GM12865 (cell line): ENCODE measurements at regions not wholly inside any gene's neighbourhood (a gene's known extent, or its start where the extent isn't known, plus 50 kb on each side); places are given as distances from the start of the nearest gene placed in this dataset.

Experiments
- DNase-seq: peaks from one replicate; pipeline ENCODE4 v3.0.0; 2010; ENCODE audit warnings: low read depth
- H3K4me3 ChIP-seq: 2 replicates; pipeline ENCODE4 v1.5.1; 2011; ENCODE audit warnings: mild to moderate bottlenecking, low read depth, low read length, control low read depth
- CTCF ChIP-seq: IDR thresholded peaks from 2 replicates; pipeline ENCODE4 v1.5.1; 2011; ENCODE audit warnings: low read length, control low read depth, low read depth, inconsistent platforms; ENCODE audit not compliant: insufficient read depth; ENCODE audit errors: missing control alignments

DNA sequence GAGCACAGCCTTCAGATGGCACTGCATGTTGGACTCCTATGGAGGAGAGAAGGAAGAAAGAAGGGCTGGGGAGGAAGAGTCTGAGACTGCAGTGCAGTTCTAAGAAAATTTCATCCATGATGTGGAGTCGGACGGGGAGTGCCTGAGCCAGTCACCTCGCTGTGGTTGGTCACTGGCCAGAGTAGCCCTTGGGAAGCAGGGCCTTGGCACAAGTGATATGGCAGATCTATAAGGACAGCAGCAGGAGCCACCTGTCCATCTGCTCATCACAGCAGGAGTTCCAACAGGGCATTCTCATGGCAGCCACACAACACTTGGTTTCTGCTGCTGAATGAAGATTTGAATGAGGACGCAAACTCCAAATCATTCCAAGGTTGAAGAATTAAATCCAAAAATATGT lies 314.8 kb downstream of the CYP26B1 start:
- TF ChIP-seq CTCF, result no peak
- H3K4me3 ChIP-seq, result no peak overlapping the region
- DNase-seq, result no peak

DNA sequence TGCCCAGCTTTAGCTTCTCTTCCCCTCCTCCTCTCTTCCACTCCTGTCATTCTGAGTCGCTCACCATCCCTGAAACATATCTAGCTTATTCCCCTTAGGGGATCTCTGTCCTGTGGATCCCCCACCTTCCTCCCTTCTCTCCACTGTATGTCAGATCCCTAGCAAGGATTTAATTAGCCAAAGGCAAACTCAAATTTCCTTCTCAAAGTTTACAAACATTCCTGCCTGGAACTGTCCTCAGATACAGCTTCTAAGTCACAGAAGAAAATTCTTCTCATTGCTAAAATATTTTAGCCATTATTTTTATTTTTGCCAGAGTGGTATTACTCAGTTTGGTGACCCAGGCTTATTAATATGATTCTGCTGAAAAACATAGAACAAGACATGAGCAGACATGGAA lies 315.3 kb downstream of the CYP26B1 start:
- TF ChIP-seq CTCF, result no peak
- DNase-seq, result no peak
- no peak overlapping the region for H3K4me3 ChIP-seq

DNA sequence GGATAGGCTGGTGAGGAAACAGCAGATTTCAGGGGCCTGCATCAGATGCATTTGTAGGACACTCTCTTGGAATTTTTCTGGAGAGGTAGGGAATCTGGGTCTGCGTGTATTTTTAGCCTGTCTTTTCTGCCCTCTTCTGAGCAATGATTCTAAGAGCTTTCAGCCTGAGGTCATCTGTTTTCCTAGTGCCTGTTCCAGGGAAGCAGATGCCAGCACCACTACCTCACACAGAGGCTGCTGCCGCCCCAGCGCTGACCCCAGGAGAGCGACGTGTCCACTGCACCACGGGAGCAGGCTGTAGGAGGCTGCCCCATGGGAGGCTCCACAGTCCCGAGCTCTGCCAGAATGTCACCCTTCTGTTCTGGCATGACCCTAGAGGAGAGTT lies 316.5 kb downstream of the CYP26B1 start:
- DNase-seq, result no peak
- no peak for TF ChIP-seq CTCF
- no peak overlapping the region for H3K4me3 ChIP-seq

- no peak for TF ChIP-seq CTCF
- no peak overlapping the region for H3K4me3 ChIP-seq
- no peak for DNase-seq
Observed at GRCh38 chr2:71830497-71831192, 317.0 kb downstream of the CYP26B1 start.

- no peak for DNase-seq
- no peak overlapping the region for H3K4me3 ChIP-seq
- TF ChIP-seq CTCF, result no peak
Observed at GRCh38 chr2:71829008-71829407, 318.7 kb downstream of the CYP26B1 start.

- DNase-seq, result no peak
- TF ChIP-seq CTCF, result no peak
- no peak overlapping the region for H3K4me3 ChIP-seq
Observed at GRCh38 chr2:71827973-71828372, 319.7 kb downstream of the CYP26B1 start.

GRCh38 chr2:71827524-71827901 lies 320.1 kb downstream of the CYP26B1 start:
- DNase-seq, result no peak

More at GRCh38 chr2:71827524-71827901, 320.1 kb downstream of the CYP26B1 start:
- TF ChIP-seq CTCF, result no peak
- H3K4me3 ChIP-seq, result no peak overlapping the region
